H9 (cell line): ENCODE measurements at regions not wholly inside any gene's neighbourhood (a gene's known extent, or its start where the extent isn't known, plus 50 kb on each side); places are given as distances from the start of the nearest gene placed in this dataset.

ENCODE experiments used
- DNase-seq: peaks from one replicate; pipeline ENCODE4 v3.0.0-alpha.2; 2017
- H2AFZ ChIP-seq: one replicate; pipeline ENCODE4 v1.6.1; 2013; ENCODE audit warnings: mild to moderate bottlenecking, low read length, control low read depth, moderate library complexity
- H2AK5ac ChIP-seq: 2 replicates; pipeline ENCODE4 v1.6.1; 2013; ENCODE audit warnings: low read length, control low read depth, mixed read lengths; ENCODE audit not compliant: insufficient read length
- H2BK120ac ChIP-seq: one replicate; pipeline ENCODE4 v1.6.1; 2013; ENCODE audit warnings: low read depth, mild to moderate bottlenecking, low read length, control low read depth, inconsistent platforms; ENCODE audit not compliant: poor library complexity, severe bottlenecking
- H2BK12ac ChIP-seq: 2 replicates; pipeline ENCODE4 v1.6.1; 2013; ENCODE audit warnings: low read length, control low read depth, mixed read lengths, low read depth; ENCODE audit not compliant: insufficient read length
- H2BK15ac ChIP-seq: 2 replicates; pipeline ENCODE4 v1.6.1; 2013; ENCODE audit warnings: low read depth, low read length, control low read depth
- H2BK20ac ChIP-seq: one replicate; pipeline ENCODE4 v1.6.1; 2013; ENCODE audit warnings: low read depth, mild to moderate bottlenecking, low read length, control low read depth, inconsistent platforms; ENCODE audit not compliant: poor library complexity, severe bottlenecking
- H2BK5ac ChIP-seq: 2 replicates; pipeline ENCODE4 v1.6.1; 2013; ENCODE audit warnings: low read length, control low read depth, mixed read lengths; ENCODE audit not compliant: insufficient read length
- H3K14ac ChIP-seq: 2 replicates; pipeline ENCODE4 v1.6.1; 2013; ENCODE audit warnings: low read length, control low read depth; ENCODE audit not compliant: insufficient read depth
- H3K18ac ChIP-seq: 2 replicates; pipeline ENCODE4 v1.6.1; 2013; ENCODE audit warnings: low read depth, mild to moderate bottlenecking, mixed read lengths, low read length, control low read depth; ENCODE audit not compliant: insufficient read length
- H3K23ac ChIP-seq: 2 replicates; pipeline ENCODE4 v1.6.1; 2013; ENCODE audit warnings: low read length, control low read depth, mixed read lengths, low read depth; ENCODE audit not compliant: insufficient read length
- H3K23me2 ChIP-seq: 2 replicates; pipeline ENCODE4 v1.6.1; 2013; ENCODE audit warnings: low read depth, mild to moderate bottlenecking, mixed read lengths, low read length, control low read depth; ENCODE audit not compliant: insufficient read length, poor library complexity, severe bottlenecking
- H3K27ac ChIP-seq: 2 replicates; pipeline ENCODE4 v1.5.1; 2013; ENCODE audit warnings: low read length, control low read depth, mixed read lengths, low read depth; ENCODE audit not compliant: insufficient read length
- H3K27me3 ChIP-seq: 2 replicates; pipeline ENCODE4 v1.6.1; 2013; ENCODE audit warnings: low read length, control low read depth, inconsistent platforms; ENCODE audit not compliant: insufficient read depth
- H3K4ac ChIP-seq: 2 replicates; pipeline ENCODE4 v1.6.1; 2013; ENCODE audit warnings: low read depth, mild to moderate bottlenecking, control low read depth, inconsistent platforms, low read length, moderate library complexity
- H3K4me1 ChIP-seq: 2 replicates; pipeline ENCODE4 v1.6.1; 2013; ENCODE audit warnings: low read length, control low read depth, inconsistent platforms; ENCODE audit not compliant: insufficient read depth
- H3K4me2 ChIP-seq: 2 replicates; pipeline ENCODE4 v1.6.1; 2013; ENCODE audit warnings: low read length, control low read depth, mixed read lengths; ENCODE audit not compliant: insufficient read length, insufficient read depth
- H3K56ac ChIP-seq: 2 replicates; pipeline ENCODE4 v1.6.1; 2013; ENCODE audit warnings: low read depth, mild to moderate bottlenecking, mixed read lengths, low read length, control low read depth; ENCODE audit not compliant: insufficient read length
- H3K79me1 ChIP-seq: 2 replicates; pipeline ENCODE4 v1.6.1; 2013; ENCODE audit warnings: low read depth, mild to moderate bottlenecking, moderate library complexity, low read length, control low read depth, inconsistent platforms; ENCODE audit not compliant: insufficient read depth, poor library complexity, severe bottlenecking
- H3K79me2 ChIP-seq: 2 replicates; pipeline ENCODE4 v1.6.1; 2013; ENCODE audit warnings: low read length, control low read depth, inconsistent platforms; ENCODE audit not compliant: insufficient read depth
- H3K9ac ChIP-seq: 2 replicates; pipeline ENCODE4 v1.6.1; 2013; ENCODE audit warnings: low read length, control low read depth, mixed read lengths; ENCODE audit not compliant: insufficient read length; ENCODE audit errors: extremely low read depth
- H3K9me3 ChIP-seq: one replicate; pipeline ENCODE4 v1.6.1; 2013; ENCODE audit warnings: low read depth, low read length, inconsistent platforms; ENCODE audit not compliant: control insufficient read depth
- H3T11ph ChIP-seq: one replicate; pipeline ENCODE4 v1.6.1; 2013; ENCODE audit warnings: mild to moderate bottlenecking, low read length, control low read depth, inconsistent platforms
- H4K20me1 ChIP-seq: one replicate; pipeline ENCODE4 v1.6.1; 2013; ENCODE audit not compliant: control insufficient read depth, insufficient read length, insufficient read depth
- H4K5ac ChIP-seq: 2 replicates; pipeline ENCODE4 v1.6.1; 2013; ENCODE audit warnings: low read depth, mild to moderate bottlenecking, mixed read lengths, low read length, control low read depth; ENCODE audit not compliant: insufficient read length
- H4K8ac ChIP-seq: replicated peaks from 2 replicates; pipeline ENCODE4 v1.6.1; 2013; ENCODE audit warnings: low read length, control low read depth, mixed read lengths, low read depth; ENCODE audit not compliant: insufficient read length
- H4K91ac ChIP-seq: 2 replicates; pipeline ENCODE4 v1.6.1; 2013; ENCODE audit warnings: low read depth, mild to moderate bottlenecking, moderate library complexity, mixed read lengths, low read length, control low read depth; ENCODE audit not compliant: insufficient read length
- H3K27ac Mint-ChIP-seq, 3 experiments: 2 replicates in 2 of 3; 3 replicates in 1 of 3; pipeline ENCODE4 v1.8.0; 2020 to 2021; ENCODE audit warnings: mixed read lengths in 3 of 3, mild to moderate bottlenecking in 1 of 3, moderate library complexity in 1 of 3
- H3K27me3 Mint-ChIP-seq: 2 replicates; pipeline ENCODE4 v1.8.0; 2021; ENCODE audit warnings: low read depth, mild to moderate bottlenecking, moderate library complexity, mixed read lengths
- H3K36me3 Mint-ChIP-seq, 3 experiments: 2 replicates in 2 of 3; 3 replicates in 1 of 3; pipeline ENCODE4 v1.8.0; 2020 to 2021; ENCODE audit warnings: low read depth in 3 of 3, mixed read lengths in 3 of 3; ENCODE audit not compliant: insufficient read depth in 1 of 3
- H3K4me1 Mint-ChIP-seq, 2 experiments: 2 replicates each; pipeline ENCODE4 v1.8.0; 2020; ENCODE audit warnings: mixed read lengths in 2 of 2
- H3K4me3 Mint-ChIP-seq, 2 experiments: 2 replicates in 1 of 2; 3 replicates in 1 of 2; pipeline ENCODE4 v1.8.0; 2020 to 2021; ENCODE audit warnings: mild to moderate bottlenecking in 2 of 2, mixed read lengths in 2 of 2, moderate library complexity in 1 of 2
- H3K9me3 Mint-ChIP-seq, 2 experiments: 2 replicates in 1 of 2; 3 replicates in 1 of 2; pipeline ENCODE4 v1.8.0; 2020; ENCODE audit warnings: mild to moderate bottlenecking in 2 of 2, mixed read lengths in 2 of 2, moderate library complexity in 1 of 2
- CTCF ChIP-seq: fragments of 200-600 bp; sonication (generic); conservative IDR thresholded peaks from 3 replicates; pipeline ENCODE4 v1.8.0; 2021; ENCODE audit warnings: antibody characterized with exemption, mild to moderate bottlenecking
- WGBS: extraction: QIAGEN DNeasy Blood & Tissue Kit; methylation state at CpG from one replicate; pipeline ENCODE4 v1.1.7; 2013; ENCODE audit warnings: missing lambda C conversion rate, low lambda C conversion rate, mixed read lengths; ENCODE audit not compliant: insufficient read length; ENCODE audit errors: extremely low coverage; 5-methylcytosine and 5-hydroxymethylcytosine counted together

- Histone ChIP-seq H3K14ac (no peak overlapping the region), H2AFZ (no peak overlapping the region), H3K9me3 (no peaks in the 10 kb centered on the region), H2BK5ac (no peak overlapping the region), H4K8ac (no peak overlapping the region), H3K79me2 (no peaks in the 10 kb centered on the region), H4K91ac (no peak overlapping the region), H3K79me1 (no peaks in the 10 kb centered on the region), H2BK15ac (no peak overlapping the region), H3K18ac (no peak overlapping the region), H3K23me2 (no peaks in the 10 kb centered on the region), H3K9ac (no peak overlapping the region), H4K20me1 (no peaks in the 10 kb centered on the region), H3K4ac (no peak overlapping the region), H2BK120ac (no peak overlapping the region), H3K27me3 (no peaks in the 10 kb centered on the region), H2BK20ac (no peak overlapping the region), H2BK12ac (no peak overlapping the region), H3K23ac (no peak overlapping the region), H3K4me2 (no peak overlapping the region), H2AK5ac (no peak overlapping the region), H3K4me1 (no peaks in the 10 kb centered on the region; the same call in 1 of the 2 replicates), H3K27ac (no peak overlapping the region), H4K5ac (no peak overlapping the region), H3T11ph (no peak overlapping the region), H3K56ac (no peak overlapping the region)
- Mint-ChIP-seq H3K27me3 (no peaks in the 10 kb centered on the region), H3K27ac (no peak overlapping the region), H3K4me1 (peaks cover 3% of the 10 kb centered on the region in 2 experiments; a peak in 2 of 4 replicates), H3K9me3 (no peaks in the 10 kb centered on the region), H3K4me3 (no peak overlapping the region), H3K36me3 (no peaks in the 10 kb centered on the region)
- peak; percentile 31 for DNase-seq
- TF ChIP-seq CTCF: no peak
- no CpG with 5 or more reads among the region's 2 CpGs for WGBS
These were observed 552.9 kb downstream of the ARL4A start for GRCh38 chr7:13240349-13240748.
